Neural cell (in vitro differentiated cells): ENCODE measurements at regions not wholly inside any gene's neighbourhood (a gene's known extent, or its start where the extent isn't known, plus 50 kb on each side); places are given as distances from the start of the nearest gene placed in this dataset.

Source experiments
- H2AFZ ChIP-seq: fragments of 200-600, 300-800 bp; sonication (generic), shearing (Covaris generic); 2 replicates; pipeline ENCODE4 v1.6.0; 2014; ENCODE audit warnings: low read depth, mild to moderate bottlenecking, antibody characterized with exemption, low read length, moderate library complexity
- H3F3A ChIP-seq: fragments of 200-600 bp; shearing (Covaris generic); 2 replicates; pipeline ENCODE4 v1.6.1; 2016; ENCODE audit warnings: mild to moderate bottlenecking, moderate library complexity, mixed read lengths, antibody characterized with exemption, low read length; ENCODE audit not compliant: insufficient read depth, poor library complexity, severe bottlenecking
- H3K27ac ChIP-seq: fragments of 200-600, 300-800 bp; sonication (generic), shearing (Covaris generic); 2 replicates; pipeline ENCODE4 v1.5.1; 2014; ENCODE audit warnings: mild to moderate bottlenecking, low read length, moderate library complexity
- H3K27me3 ChIP-seq: fragments of 300-800, 200-600 bp; sonication (generic), shearing (Covaris generic); 2 replicates; pipeline ENCODE4 v1.6.0; 2014; ENCODE audit warnings: mild to moderate bottlenecking, low read depth, low read length, moderate library complexity; ENCODE audit not compliant: insufficient read depth
- H3K36me3 ChIP-seq: fragments of 300-800, 200-600 bp; sonication (generic), shearing (Covaris generic); 2 replicates; pipeline ENCODE4 v1.5.1; 2014; ENCODE audit warnings: mild to moderate bottlenecking, antibody characterized with exemption, low read length, moderate library complexity; ENCODE audit not compliant: insufficient read depth
- H3K4me2 ChIP-seq: fragments of 300-800, 200-600 bp; sonication (generic), shearing (Covaris generic); 2 replicates; pipeline ENCODE4 v1.6.0; 2014; ENCODE audit warnings: mild to moderate bottlenecking, low read length
- H3K4me3 ChIP-seq: fragments of 300-800, 200-600 bp; sonication (generic), shearing (Covaris generic); 2 replicates; pipeline ENCODE4 v1.5.1; 2014; ENCODE audit warnings: mild to moderate bottlenecking, low read length, moderate library complexity
- H3K79me2 ChIP-seq: fragments of 200-600 bp; shearing (Covaris generic); replicated peaks from 2 replicates; pipeline ENCODE4 v1.6.0; 2014; ENCODE audit warnings: mild to moderate bottlenecking, low read length, moderate library complexity; ENCODE audit not compliant: insufficient read depth
- H3K9ac ChIP-seq: fragments of 300-800, 200-600 bp; sonication (generic), shearing (Covaris generic); 2 replicates; pipeline ENCODE4 v1.6.1; 2016; ENCODE audit warnings: mild to moderate bottlenecking, low read length, mixed read lengths
- H3K9me2 ChIP-seq: fragments of 200-600 bp; shearing (Covaris generic); 2 replicates; pipeline ENCODE4 v1.6.1; 2016; ENCODE audit warnings: mild to moderate bottlenecking, low read length, mixed read lengths; ENCODE audit not compliant: insufficient read depth
- H3K9me3 ChIP-seq: fragments of 200-600, 300-800 bp; sonication (generic), shearing (Covaris generic); 2 replicates; pipeline ENCODE4 v1.6.1; 2016; ENCODE audit warnings: mild to moderate bottlenecking, mixed run types, low read length, moderate library complexity, mixed read lengths
- H4K20me1 ChIP-seq: fragments of 200-600 bp; shearing (Covaris generic); 2 replicates; pipeline ENCODE4 v1.6.1; 2016; ENCODE audit warnings: mild to moderate bottlenecking, mixed run types; ENCODE audit not compliant: insufficient read depth
- CTCF ChIP-seq: fragments of 450-650 bp; IDR thresholded peaks from 2 replicates; pipeline ENCODE4 v1.5.1; 2014; ENCODE audit warnings: antibody characterized with exemption, mild to moderate bottlenecking, moderate library complexity; ENCODE audit not compliant: poor library complexity, severe bottlenecking
- EP300 ChIP-seq: fragments of 450-650 bp; conservative IDR thresholded peaks from 2 replicates; pipeline ENCODE4 v1.6.1; 2014; ENCODE audit warnings: antibody characterized with exemption, mild to moderate bottlenecking, moderate library complexity; ENCODE audit not compliant: poor library complexity, severe bottlenecking
- EZH2 ChIP-seq: fragments of 200-600, 300-800 bp; shearing (Covaris generic), sonication (generic); IDR thresholded peaks from 2 replicates; pipeline ENCODE4 v1.6.1; 2014; ENCODE audit warnings: antibody characterized with exemption, low read length, borderline replicate concordance, mild to moderate bottlenecking; ENCODE audit not compliant: insufficient read depth, poor library complexity, severe bottlenecking
- MXI1 ChIP-seq: fragments of 450-650 bp; conservative IDR thresholded peaks from 2 replicates; pipeline ENCODE4 v1.6.1; 2014; ENCODE audit warnings: antibody characterized with exemption, mild to moderate bottlenecking; ENCODE audit not compliant: poor library complexity, severe bottlenecking
- POLR2AphosphoS5 ChIP-seq: IDR thresholded peaks from 2 replicates; pipeline ENCODE4 v1.6.1; 2012
- RAD21 ChIP-seq: fragments of 450-650 bp; conservative IDR thresholded peaks from 2 replicates; pipeline ENCODE4 v1.6.1; 2014; ENCODE audit warnings: antibody characterized with exemption, mild to moderate bottlenecking, moderate library complexity
- SMC3 ChIP-seq: fragments of 450-650 bp; conservative IDR thresholded peaks from 2 replicates; pipeline ENCODE4 v1.6.1; 2014; ENCODE audit warnings: antibody characterized with exemption, mild to moderate bottlenecking, moderate library complexity; ENCODE audit not compliant: poor library complexity
- TAF1 ChIP-seq: IDR thresholded peaks from 2 replicates; pipeline ENCODE4 v1.6.1; 2012; ENCODE audit warnings: low read depth
- TF ChIP-seq, protein P1 (sequence below): IDR thresholded peaks from 2 replicates; pipeline ENCODE4 v1.6.1; 2012; ENCODE audit warnings: borderline replicate concordance

GRCh38 chr6:47153404-47153755 is 111.2 kb upstream of the ADGRF1 start:
- no peak for TF ChIP-seq EP300
- H3K4me2 ChIP-seq: no peak overlapping the region
- no peak overlapping the region for H2AFZ ChIP-seq
- H3K9me2 ChIP-seq: no peaks in the 10 kb centered on the region
- no peak overlapping the region for H3K27ac ChIP-seq
- no peak overlapping the region for H3K4me3 ChIP-seq
- no peaks in the 10 kb centered on the region for H3K79me2 ChIP-seq
- no peaks in the 10 kb centered on the region for H3K27me3 ChIP-seq
- H3F3A ChIP-seq: no peaks in the 10 kb centered on the region
- H4K20me1 ChIP-seq: no peaks in the 10 kb centered on the region
- H3K9me3 ChIP-seq: no peaks in the 10 kb centered on the region
- no peaks in the 10 kb centered on the region for H3K36me3 ChIP-seq
- no peak overlapping the region for H3K9ac ChIP-seq

DNA sequence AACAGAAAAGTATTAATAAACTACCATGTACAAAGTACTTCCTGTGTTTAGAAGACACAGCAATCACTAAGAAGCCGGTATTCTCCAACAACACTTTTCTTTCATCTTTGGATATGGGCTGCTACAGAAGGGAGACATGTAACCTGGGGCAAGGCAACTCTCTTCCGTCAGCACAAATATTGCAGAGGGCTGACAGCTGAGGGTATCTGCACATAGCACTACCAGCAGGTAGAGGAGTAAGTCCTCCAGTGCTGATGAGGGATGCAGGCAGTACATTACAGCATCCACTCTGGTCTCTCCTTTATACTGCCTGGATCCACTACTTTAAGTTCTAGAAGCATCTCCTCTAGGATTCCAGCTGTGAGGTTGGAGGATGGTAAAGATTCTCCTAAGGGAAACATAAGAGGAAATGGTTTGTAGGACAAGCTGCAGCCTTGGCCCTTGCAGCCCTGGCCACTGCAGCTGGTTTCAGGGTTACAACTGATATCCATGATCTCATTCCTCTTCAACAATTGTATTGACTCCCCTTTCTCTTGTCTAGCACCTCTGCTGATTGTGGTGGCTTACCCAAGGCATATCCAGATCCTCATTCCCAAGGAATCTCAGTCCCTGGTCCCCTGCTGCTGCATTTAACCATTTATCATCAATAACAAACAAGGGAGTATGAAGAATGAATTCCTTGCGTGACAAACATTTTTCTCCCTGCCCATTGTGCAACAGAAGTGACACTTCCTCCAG is 110.7 kb upstream of the ADGRF1 start:
- no peak overlapping the region for H3K4me2 ChIP-seq
- H3K9me2 ChIP-seq: no peaks in the 10 kb centered on the region
- H3K27me3 ChIP-seq: no peaks in the 10 kb centered on the region
- TF ChIP-seq POLR2AphosphoS5 (no peak), SMC3 (no peak), MXI1 (no peak), EZH2 (no peak), EP300 (no peak), TAF1 (no peak), CTCF (no peak), RAD21 (no peak)
- TF ChIP-seq, protein P1, sequence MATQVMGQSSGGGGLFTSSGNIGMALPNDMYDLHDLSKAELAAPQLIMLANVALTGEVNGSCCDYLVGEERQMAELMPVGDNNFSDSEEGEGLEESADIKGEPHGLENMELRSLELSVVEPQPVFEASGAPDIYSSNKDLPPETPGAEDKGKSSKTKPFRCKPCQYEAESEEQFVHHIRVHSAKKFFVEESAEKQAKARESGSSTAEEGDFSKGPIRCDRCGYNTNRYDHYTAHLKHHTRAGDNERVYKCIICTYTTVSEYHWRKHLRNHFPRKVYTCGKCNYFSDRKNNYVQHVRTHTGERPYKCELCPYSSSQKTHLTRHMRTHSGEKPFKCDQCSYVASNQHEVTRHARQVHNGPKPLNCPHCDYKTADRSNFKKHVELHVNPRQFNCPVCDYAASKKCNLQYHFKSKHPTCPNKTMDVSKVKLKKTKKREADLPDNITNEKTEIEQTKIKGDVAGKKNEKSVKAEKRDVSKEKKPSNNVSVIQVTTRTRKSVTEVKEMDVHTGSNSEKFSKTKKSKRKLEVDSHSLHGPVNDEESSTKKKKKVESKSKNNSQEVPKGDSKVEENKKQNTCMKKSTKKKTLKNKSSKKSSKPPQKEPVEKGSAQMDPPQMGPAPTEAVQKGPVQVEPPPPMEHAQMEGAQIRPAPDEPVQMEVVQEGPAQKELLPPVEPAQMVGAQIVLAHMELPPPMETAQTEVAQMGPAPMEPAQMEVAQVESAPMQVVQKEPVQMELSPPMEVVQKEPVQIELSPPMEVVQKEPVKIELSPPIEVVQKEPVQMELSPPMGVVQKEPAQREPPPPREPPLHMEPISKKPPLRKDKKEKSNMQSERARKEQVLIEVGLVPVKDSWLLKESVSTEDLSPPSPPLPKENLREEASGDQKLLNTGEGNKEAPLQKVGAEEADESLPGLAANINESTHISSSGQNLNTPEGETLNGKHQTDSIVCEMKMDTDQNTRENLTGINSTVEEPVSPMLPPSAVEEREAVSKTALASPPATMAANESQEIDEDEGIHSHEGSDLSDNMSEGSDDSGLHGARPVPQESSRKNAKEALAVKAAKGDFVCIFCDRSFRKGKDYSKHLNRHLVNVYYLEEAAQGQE: no peak
- no peak overlapping the region for H3K9ac ChIP-seq
- no peak overlapping the region for H3K4me3 ChIP-seq
- no peaks in the 10 kb centered on the region for H3K79me2 ChIP-seq
- H3K9me3 ChIP-seq: no peaks in the 10 kb centered on the region
- no peak overlapping the region for H2AFZ ChIP-seq
- no peaks in the 10 kb centered on the region for H3K36me3 ChIP-seq
- no peak overlapping the region for H3K27ac ChIP-seq
- no peaks in the 10 kb centered on the region for H4K20me1 ChIP-seq
- no peaks in the 10 kb centered on the region for H3F3A ChIP-seq
